Gastroesophageal sphincter (tissue), 3 donors: ENCODE measurements at regions not wholly inside any gene's neighbourhood (a gene's known extent, or its start where the extent isn't known, plus 50 kb on each side); places are given as distances from the start of the nearest gene placed in this dataset.

ENCODE experiments used
- CTCF ChIP-seq, 4 experiments: fragments of 200-600 bp in 2 of 4; fragments of 450-650 bp in 2 of 4; sonication (generic) in 1 of 4; IDR thresholded peaks; one replicate each; pipeline ENCODE4 v1.5.1; 2017 to 2019; ENCODE audit warnings: antibody characterized with exemption in 4 of 4, mild to moderate bottlenecking in 2 of 4, moderate library complexity in 2 of 4
- EP300 ChIP-seq: sonication (generic); formaldehyde crosslinking; IDR thresholded peaks from one replicate; pipeline ENCODE4 v1.6.1; 2017; ENCODE audit warnings: antibody characterized with exemption, mild to moderate bottlenecking
- POLR2A ChIP-seq, 2 donors: fragments of 450-650 bp; IDR thresholded peaks; one replicate each; pipeline ENCODE4 v1.6.1; 2017; ENCODE audit warnings: antibody characterized with exemption in 2 of 2, mild to moderate bottlenecking in 2 of 2, moderate library complexity in 1 of 2

- TF ChIP-seq CTCF (IDR thresholded peaks at IDR 0.05) (no peak), POLR2A (IDR thresholded peaks at IDR 0.05) (no peak), EP300 (no peak)
These were observed 127.5 kb upstream of the POU5F2 start for GRCh38 chr5:93868851-93869250.
